Muscle layer of duodenum (tissue), 2 donors: ENCODE measurements at regions not wholly inside any gene's neighbourhood (a gene's known extent, or its start where the extent isn't known, plus 50 kb on each side); places are given as distances from the start of the nearest gene placed in this dataset.

Source experiments
- H3K27ac ChIP-seq: one replicate; pipeline ENCODE4 v1.7.0; 2013; ENCODE audit warnings: mild to moderate bottlenecking, low read length
- H3K27me3 ChIP-seq: one replicate; pipeline ENCODE4 v1.7.0; 2013; ENCODE audit warnings: low read depth, mild to moderate bottlenecking, control low read depth, low read length
- H3K36me3 ChIP-seq, 2 donors: one replicate each; pipeline ENCODE4 v1.7.0; 2013; ENCODE audit warnings: low read length in 2 of 2, control low read depth in 1 of 2, mild to moderate bottlenecking in 1 of 2; ENCODE audit not compliant: insufficient read depth in 2 of 2, control insufficient read depth in 1 of 2
- H3K4me1 ChIP-seq, 2 donors: one replicate each; pipeline ENCODE4 v1.7.0; 2013; ENCODE audit warnings: low read length in 2 of 2, mild to moderate bottlenecking in 2 of 2, control low read depth in 1 of 2, moderate library complexity in 1 of 2; ENCODE audit not compliant: insufficient read depth in 2 of 2, control insufficient read depth in 1 of 2
- H3K4me3 ChIP-seq, 2 donors: one replicate each; pipeline ENCODE4 v1.7.0; 2013; ENCODE audit warnings: low read length in 2 of 2, low read depth in 1 of 2, mild to moderate bottlenecking in 1 of 2
- H3K9me3 ChIP-seq, 2 donors: one replicate each; pipeline ENCODE4 v1.7.0; 2013; ENCODE audit warnings: low read length in 2 of 2, control low read depth in 1 of 2, mild to moderate bottlenecking in 1 of 2; ENCODE audit not compliant: control insufficient read depth in 1 of 2
- donor health status: healthy.

DNA sequence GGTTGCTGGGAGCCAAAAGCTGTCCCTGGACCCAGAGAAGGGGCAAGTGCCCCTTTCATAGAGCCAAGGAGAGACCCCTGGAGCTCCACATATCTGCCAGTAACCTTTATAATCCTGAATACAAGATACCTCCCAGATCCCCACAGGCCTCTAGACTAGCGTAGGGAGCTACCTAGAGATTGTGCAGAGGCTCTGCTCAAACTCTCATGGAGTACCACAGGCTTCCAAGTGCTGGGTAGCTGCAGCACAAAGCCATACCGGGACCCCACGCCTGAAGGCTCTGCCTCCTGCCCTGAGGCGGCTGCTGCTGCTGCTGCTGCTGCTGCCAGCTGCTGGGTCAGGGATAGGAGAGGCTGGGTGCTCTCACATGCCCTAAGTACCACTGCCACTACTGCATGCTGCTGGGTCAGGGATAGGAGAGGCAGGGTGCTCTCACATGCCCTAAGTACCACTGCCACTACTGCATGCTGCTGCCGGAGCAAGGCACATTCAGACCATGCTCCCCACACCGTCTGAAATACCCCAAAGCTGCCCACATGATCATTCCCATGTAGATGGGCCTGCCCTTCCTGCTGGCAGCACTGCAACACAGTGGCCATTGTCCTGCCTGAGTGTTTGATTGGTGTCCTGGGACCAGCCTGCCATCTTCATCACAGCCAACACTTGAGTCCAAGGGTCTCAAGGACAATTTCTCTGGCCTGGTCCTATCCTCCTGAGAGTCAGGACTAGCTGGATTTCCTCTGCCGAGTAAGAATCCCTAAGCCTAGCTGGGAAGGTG lies 1434.3 kb upstream of the ADGRB3 start:
- no peaks in the 10 kb centered on the region for H3K36me3 ChIP-seq
- H3K9me3 ChIP-seq: peaks cover 0 to 3% of the 10 kb centered on the region in 2 donors
- no peak overlapping the region for H3K27ac ChIP-seq
- H3K4me3 ChIP-seq: no peak overlapping the region
- no peaks in the 10 kb centered on the region for H3K4me1 ChIP-seq
- H3K27me3 ChIP-seq: no peaks in the 10 kb centered on the region

GRCh38 chr6:67199425-67199824 lies 1435.7 kb upstream of the ADGRB3 start:
- Histone ChIP-seq H3K36me3 (no peaks in the 10 kb centered on the region), H3K4me3 (no peak overlapping the region)

DNA sequence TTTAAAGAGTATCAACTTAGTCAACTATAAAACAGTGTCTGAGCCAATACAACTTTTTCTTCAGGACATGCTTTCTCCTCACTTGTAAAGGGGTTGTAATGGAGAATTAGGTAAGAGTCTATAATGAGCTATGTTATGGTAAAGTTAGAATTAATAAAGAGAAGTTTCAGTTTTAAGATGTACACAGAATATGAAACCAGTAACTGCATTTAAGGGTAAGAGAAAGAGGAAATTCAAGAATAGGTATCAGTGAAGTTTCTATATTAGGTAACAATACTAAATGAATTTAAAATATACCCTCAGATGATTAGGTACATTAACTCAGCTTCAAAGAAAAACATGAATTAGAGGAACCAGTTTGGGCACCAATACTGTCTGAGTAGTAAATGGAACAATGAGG lies 1444.3 kb upstream of the ADGRB3 start:
- Histone ChIP-seq H3K27ac (no peak overlapping the region), H3K4me3 (no peak overlapping the region), H3K4me1 (no peaks in the 10 kb centered on the region), H3K9me3 (peaks cover 0 to 3% of the 10 kb centered on the region in 2 donors), H3K36me3 (no peaks in the 10 kb centered on the region), H3K27me3 (no peaks in the 10 kb centered on the region)

More at GRCh38 chr6:67199425-67199824, 1435.7 kb upstream of the ADGRB3 start:
- Histone ChIP-seq H3K27me3 (no peaks in the 10 kb centered on the region), H3K9me3 (peaks cover 0 to 3% of the 10 kb centered on the region in 2 donors), H3K27ac (no peak overlapping the region), H3K4me1 (no peaks in the 10 kb centered on the region)

DNA sequence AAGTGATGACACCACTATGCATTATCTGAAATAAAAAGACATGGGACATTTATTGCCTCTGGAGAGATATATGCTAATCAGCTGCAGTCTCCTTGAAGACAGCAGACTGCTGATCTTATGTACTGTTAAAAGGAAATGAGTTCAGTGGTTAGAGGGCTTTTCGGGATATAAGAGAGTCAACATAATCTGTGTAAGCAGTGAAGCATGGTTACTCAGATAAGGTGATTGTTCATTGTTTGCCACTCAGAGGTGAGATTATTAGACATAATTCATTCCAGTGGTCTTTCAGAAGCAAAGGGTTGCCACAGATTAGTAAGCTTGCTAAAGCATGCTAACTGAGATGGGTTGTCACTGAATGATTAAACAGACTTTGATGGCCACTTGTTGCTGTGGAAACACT lies 1450.7 kb upstream of the ADGRB3 start:
- Histone ChIP-seq H3K36me3 (no peaks in the 10 kb centered on the region), H3K9me3 (no peaks in the 10 kb centered on the region), H3K27me3 (no peaks in the 10 kb centered on the region), H3K27ac (no peak overlapping the region), H3K4me1 (no peaks in the 10 kb centered on the region), H3K4me3 (no peak overlapping the region)

GRCh38 chr6:67175101-67175500 lies 1460.0 kb upstream of the ADGRB3 start:
- Histone ChIP-seq H3K27me3 (no peaks in the 10 kb centered on the region), H3K4me3 (no peak overlapping the region), H3K36me3 (no peaks in the 10 kb centered on the region), H3K9me3 (no peaks in the 10 kb centered on the region), H3K27ac (no peak overlapping the region), H3K4me1 (no peaks in the 10 kb centered on the region)

GRCh38 chr6:67165606-67166005 lies 1458.6 kb upstream of the EYS start:
- no peaks in the 10 kb centered on the region for H3K27me3 ChIP-seq
- H3K9me3 ChIP-seq: no peaks in the 10 kb centered on the region
- no peak overlapping the region for H3K27ac ChIP-seq
- H3K36me3 ChIP-seq: no peaks in the 10 kb centered on the region
- H3K4me1 ChIP-seq: no peaks in the 10 kb centered on the region
- no peak overlapping the region for H3K4me3 ChIP-seq

DNA sequence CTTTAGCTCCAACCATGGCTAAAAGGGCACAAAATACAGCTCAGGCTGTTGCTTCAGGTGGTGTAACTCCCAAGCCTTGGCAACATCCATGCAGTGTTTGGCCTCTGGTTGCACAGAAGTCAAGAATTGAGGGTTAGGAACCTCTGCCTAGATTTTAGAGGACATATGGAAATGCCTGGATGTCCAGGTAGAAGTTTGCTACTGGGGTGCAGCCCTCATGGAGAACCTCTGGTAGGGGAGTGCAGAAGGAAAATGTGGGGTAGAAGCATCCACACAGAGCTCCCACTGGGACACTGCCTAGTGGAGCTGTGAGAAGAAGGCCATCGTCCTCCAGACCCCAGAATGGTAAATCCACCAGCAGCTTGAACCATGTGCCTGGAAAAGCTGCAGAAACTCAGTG lies 1453.8 kb upstream of the EYS start:
- H3K27ac ChIP-seq: no peak overlapping the region
- H3K9me3 ChIP-seq: no peaks in the 10 kb centered on the region
- H3K36me3 ChIP-seq: no peaks in the 10 kb centered on the region
- no peaks in the 10 kb centered on the region for H3K4me1 ChIP-seq
- no peak overlapping the region for H3K4me3 ChIP-seq
- no peaks in the 10 kb centered on the region for H3K27me3 ChIP-seq

- Histone ChIP-seq H3K36me3 (no peaks in the 10 kb centered on the region), H3K4me1 (no peaks in the 10 kb centered on the region), H3K27me3 (no peaks in the 10 kb centered on the region), H3K9me3 (peaks cover 0 to 9% of the 10 kb centered on the region in 2 donors), H3K27ac (no peak overlapping the region), H3K4me3 (no peak overlapping the region)
These were observed 1434.0 kb upstream of the EYS start for GRCh38 chr6:67141005-67141404.

DNA sequence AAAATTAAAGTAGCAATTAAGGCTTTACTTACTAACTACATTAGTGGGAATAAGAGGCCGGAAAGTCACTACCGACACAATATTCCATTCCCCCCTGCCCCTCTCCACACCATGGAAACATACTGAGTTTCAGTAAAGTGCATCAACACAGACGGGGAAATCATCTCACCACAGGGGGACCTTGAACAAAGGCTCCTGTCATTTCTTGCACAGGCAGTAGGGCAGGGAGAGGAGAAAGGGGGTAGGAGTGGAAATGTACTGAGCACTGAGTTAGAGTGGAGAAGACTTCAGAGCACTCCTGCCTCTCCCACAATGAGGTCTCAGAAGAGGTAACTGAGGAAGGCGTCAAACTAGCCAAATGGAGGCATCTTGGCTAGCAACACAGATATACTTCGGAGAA lies 1426.9 kb upstream of the EYS start:
- H3K27ac ChIP-seq: no peak overlapping the region
- H3K27me3 ChIP-seq: no peaks in the 10 kb centered on the region
- no peaks in the 10 kb centered on the region for H3K9me3 ChIP-seq
- no peak overlapping the region for H3K4me3 ChIP-seq
- no peaks in the 10 kb centered on the region for H3K36me3 ChIP-seq
- no peaks in the 10 kb centered on the region for H3K4me1 ChIP-seq

GRCh38 chr6:67131827-67132226 lies 1424.8 kb upstream of the EYS start:
- no peaks in the 10 kb centered on the region for H3K9me3 ChIP-seq
- no peak overlapping the region for H3K4me3 ChIP-seq
- H3K27me3 ChIP-seq: no peaks in the 10 kb centered on the region
- H3K36me3 ChIP-seq: no peaks in the 10 kb centered on the region
- H3K4me1 ChIP-seq: no peaks in the 10 kb centered on the region
- no peak overlapping the region for H3K27ac ChIP-seq

DNA sequence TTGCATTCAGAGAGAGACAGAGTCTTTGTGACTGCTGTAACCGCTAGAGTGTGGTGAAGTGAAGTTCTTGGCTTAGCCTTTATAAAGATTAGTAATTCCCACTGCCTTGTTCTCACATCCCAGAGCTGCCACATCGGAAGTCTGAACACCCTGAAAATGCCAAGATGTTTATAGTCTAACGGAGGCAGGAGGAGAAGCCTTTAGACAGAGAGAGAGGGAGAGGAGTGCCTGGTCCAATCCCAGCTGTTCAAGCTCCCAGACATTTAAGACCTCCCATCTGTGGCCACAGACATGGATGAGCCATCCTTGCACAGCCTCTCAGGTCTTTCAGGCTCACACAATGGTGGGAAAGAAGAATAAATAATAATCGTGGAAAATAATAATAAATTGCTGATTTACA lies 1422.8 kb upstream of the EYS start:
- Histone ChIP-seq H3K36me3 (no peaks in the 10 kb centered on the region), H3K27ac (no peak overlapping the region), H3K27me3 (no peaks in the 10 kb centered on the region), H3K9me3 (no peaks in the 10 kb centered on the region), H3K4me3 (no peak overlapping the region), H3K4me1 (no peaks in the 10 kb centered on the region)

GRCh38 chr6:67127041-67127440 lies 1420.0 kb upstream of the EYS start:
- H3K27me3 ChIP-seq: no peaks in the 10 kb centered on the region
- no peaks in the 10 kb centered on the region for H3K9me3 ChIP-seq
- no peaks in the 10 kb centered on the region for H3K4me1 ChIP-seq
- H3K4me3 ChIP-seq: no peak overlapping the region
- no peak overlapping the region for H3K27ac ChIP-seq
- H3K36me3 ChIP-seq: no peaks in the 10 kb centered on the region
